ENCODE measurements at regions not wholly inside any gene's neighbourhood (a gene's known extent, or its start where the extent isn't known, plus 50 kb on each side); places are given as distances from the start of the nearest gene placed in this dataset.

DNA sequence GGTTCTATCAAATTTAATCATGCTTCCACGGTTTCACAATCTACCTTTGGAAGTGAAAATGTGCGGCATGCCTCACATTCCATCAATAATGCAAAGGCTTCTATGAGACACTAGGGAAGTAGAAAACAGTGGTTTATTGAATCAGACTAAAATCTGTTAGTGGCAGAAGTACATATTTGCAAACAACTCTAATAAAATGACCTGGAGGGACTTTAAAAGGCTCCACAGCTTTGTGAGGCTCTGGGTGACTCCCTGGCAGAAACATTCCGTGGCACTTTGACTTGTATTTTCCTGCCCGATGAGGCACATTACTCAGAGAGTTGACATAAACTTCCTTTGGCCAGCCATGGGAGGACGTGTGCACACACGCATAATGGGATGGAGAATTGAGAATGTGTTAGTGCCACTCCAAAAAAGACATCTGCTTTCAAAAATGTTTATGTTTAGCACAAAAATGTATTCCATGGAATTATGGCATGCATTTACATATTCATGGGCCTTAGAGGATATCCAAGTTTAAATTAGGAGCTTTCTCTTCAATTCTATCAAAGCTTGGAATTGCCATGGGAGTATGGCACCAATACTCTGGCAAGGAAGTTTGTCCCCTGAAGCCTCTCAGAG is 60.0 kb upstream of the SSX2IP start:
- no peak for TF ChIP-seq CTCF (conservative IDR thresholded peaks at IDR 0.05; ENCODE audit: low read depth, low read length)
- TF ChIP-seq POLR2A (IDR thresholded peaks at IDR 0.05; ENCODE audit: low read depth, low read length): no peak

Data from IMR-90 (cell line).